GM12872 (cell line): ENCODE measurements at regions not wholly inside any gene's neighbourhood (a gene's known extent, or its start where the extent isn't known, plus 50 kb on each side); places are given as distances from the start of the nearest gene placed in this dataset.

Experiments used
- TF ChIP-seq, protein P1 (sequence below): IDR thresholded peaks from 3 replicates; pipeline ENCODE4 v1.5.1; 2011; ENCODE audit warnings: low read depth, mild to moderate bottlenecking, low read length, moderate library complexity; ENCODE audit not compliant: insufficient read depth

DNA sequence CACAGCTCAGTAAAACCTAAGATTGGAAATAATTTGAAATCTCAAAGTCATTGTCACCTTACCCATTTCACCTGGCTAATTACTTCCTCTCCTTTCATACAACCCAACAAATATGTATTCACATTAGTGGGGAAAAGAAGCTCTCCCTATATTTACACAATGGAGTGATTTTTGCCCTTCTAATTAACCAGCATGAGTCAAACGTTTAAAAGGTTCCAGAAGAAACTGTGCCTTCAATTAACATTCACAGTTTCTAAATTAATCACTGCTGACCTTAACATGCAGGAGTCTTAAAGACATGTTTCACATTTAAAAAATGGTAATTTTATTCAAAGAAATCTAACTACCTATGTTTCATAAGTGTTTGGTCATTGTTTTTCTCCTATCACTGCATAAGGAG is 254.6 kb downstream of the CBLL2 start:
- TF ChIP-seq, protein P1, sequence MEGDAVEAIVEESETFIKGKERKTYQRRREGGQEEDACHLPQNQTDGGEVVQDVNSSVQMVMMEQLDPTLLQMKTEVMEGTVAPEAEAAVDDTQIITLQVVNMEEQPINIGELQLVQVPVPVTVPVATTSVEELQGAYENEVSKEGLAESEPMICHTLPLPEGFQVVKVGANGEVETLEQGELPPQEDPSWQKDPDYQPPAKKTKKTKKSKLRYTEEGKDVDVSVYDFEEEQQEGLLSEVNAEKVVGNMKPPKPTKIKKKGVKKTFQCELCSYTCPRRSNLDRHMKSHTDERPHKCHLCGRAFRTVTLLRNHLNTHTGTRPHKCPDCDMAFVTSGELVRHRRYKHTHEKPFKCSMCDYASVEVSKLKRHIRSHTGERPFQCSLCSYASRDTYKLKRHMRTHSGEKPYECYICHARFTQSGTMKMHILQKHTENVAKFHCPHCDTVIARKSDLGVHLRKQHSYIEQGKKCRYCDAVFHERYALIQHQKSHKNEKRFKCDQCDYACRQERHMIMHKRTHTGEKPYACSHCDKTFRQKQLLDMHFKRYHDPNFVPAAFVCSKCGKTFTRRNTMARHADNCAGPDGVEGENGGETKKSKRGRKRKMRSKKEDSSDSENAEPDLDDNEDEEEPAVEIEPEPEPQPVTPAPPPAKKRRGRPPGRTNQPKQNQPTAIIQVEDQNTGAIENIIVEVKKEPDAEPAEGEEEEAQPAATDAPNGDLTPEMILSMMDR = no peak

DNA sequence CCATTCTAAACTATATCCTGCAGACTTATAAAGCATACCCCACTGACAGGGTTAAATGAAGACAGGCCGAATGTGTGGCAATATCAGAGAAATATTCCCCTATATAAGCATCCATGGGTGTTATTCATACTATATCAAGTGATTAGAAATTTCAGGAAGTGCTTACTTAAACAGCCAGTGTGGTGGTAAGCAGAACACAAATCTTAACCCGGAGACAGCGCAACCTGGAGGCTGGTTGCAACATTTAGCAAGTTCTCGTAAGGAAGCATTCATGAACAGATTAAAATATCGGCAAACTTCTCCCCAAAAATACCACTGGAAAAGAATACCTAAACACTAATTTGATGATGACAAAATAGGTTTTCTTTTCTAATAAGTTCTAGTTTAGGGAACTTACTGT is 261.2 kb downstream of the CBLL2 start:
- TF ChIP-seq, protein P1 = no peak

DNA sequence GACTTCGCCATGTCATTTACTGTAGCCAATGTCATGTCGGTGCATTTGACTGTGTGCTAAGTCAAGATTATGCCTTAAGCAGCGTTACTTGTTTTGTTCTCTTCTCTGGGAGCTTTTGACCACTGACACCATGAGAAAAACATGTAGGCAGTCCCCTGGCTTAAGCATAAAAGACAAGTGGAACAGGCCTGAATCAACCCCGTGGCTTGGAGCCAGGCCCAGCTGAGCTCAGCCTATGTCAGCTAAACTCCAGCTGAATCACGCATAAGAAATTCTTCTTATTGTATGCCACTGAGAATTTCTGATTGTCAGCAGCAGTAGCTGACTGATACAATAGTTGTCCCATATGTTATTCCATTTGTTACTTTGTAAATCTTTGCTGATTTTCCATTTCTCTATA is 261.9 kb downstream of the CBLL2 start:
- TF ChIP-seq, protein P1 = no peak

DNA sequence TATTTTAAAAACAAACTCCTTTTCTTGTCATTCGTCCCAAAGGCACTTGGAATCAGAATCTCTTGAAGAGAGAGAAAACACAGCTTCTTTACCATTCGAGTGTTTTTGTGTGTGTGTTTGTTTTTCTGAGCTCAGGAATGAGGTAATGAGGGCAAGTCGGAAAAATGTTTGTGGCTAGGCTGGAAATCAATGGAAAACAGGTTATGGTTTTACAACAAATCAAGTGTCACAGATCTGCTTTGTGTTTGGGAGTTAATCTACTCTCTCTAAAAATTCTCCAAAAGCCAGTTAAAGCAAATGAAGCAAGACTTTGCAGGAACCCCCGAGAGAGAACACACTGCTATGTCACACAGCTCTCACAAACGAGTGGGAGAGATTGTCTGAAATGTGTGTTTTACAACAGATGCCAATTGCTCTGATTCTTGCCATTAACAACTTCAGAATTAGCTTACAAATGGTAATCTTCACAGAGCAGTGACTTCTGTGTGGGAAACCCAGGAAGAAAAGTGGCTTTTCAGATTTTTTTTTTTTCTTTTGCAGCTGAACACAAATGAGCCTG is 264.1 kb downstream of the CBLL2 start:
- TF ChIP-seq, protein P1 = no peak

DNA sequence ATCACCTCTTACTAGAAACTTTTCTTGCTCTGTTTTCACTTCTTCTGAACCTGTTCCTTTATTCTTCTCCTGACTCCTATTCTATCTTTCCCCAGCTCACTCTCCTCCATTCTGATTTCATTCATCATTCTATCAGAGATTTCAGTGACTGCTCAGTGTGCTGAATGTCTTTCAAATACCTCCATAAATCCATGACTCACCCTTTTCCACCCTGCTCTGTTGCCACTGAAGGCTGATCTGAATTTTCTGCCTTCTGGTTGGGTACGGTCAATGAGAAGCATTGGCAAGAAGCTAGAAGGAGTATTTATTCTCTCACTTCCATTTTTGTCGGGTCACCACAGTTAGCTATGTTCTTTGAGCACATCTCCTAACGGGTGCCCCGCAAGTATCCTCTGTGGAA is 265.9 kb downstream of the CBLL2 start:
- TF ChIP-seq, protein P1 = no peak

DNA sequence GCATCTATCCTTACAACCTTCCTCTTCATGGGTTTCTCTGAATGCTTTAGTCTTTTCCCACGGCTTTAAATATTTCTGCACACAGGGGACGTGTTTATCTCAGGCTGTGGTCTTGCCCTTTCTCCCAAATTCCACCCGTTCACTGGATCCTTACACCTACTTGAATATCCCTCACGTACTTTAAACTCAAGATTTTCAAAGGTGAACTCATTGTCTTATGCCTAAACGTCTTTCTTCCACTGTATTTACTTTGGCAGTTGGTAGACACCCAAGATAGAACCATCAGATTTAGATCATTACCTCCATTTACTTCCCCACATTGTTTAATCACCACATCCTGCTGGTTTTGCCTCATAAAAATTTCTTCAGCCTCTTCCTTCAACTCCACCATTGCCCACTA is 269.2 kb downstream of the CBLL2 start:
- TF ChIP-seq, protein P1 = no peak

DNA sequence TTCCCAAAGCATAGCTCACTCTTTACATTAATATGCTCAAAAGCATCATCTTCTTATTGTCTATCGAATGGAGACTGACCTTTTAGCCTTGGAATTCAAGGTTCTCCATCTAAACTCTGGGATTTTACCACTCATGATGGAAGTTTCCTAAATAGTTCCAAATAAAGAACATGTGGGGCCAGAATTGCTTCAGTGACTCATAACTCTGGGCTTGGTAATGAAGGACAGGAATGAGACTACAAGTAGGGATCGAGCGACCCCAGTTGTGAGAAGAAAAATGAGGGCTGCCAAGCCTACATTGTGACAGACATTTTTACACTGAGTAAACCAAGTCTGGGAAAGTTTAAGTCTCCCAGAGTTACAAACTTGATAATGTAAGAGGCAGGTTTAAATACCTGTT is 269.9 kb downstream of the CBLL2 start:
- TF ChIP-seq, protein P1 = no peak

DNA sequence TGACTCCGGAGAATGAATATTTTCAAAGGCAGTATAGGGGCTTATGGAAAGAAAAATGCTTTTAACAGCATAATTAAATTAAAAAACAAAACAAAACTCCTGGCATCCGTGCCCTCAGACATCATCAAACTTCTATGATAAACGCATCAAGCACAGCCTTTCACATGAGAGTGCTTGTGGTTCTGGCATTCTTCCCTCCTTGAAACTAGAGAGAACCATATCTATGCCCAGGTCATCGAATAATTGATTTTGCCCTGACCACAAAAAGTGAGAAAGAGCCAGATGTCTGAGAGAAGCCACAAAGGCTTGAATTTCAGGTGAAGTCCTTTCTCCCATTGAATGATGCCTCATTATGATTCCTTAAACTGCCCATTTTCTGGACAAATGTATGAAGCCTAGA is 286.8 kb downstream of the CBLL2 start:
- TF ChIP-seq, protein P1 = no peak
